Esophagus squamous epithelium (tissue), 5 donors: ENCODE measurements at regions not wholly inside any gene's neighbourhood (a gene's known extent, or its start where the extent isn't known, plus 50 kb on each side); places are given as distances from the start of the nearest gene placed in this dataset.
"Not testable (repeated sequence)": the region's sequence is repeated elsewhere in the genome, so short reads cannot be mapped to it uniquely, and the experiment has no call there.

Experiments
- DNase-seq: peaks from one replicate; lab custom pipeline; 2025; lab: John Stamatoyannopoulos, UW
- H3K27ac ChIP-seq, 4 donors: fragments of 200-600 bp; sonication (generic); one replicate each; pipeline ENCODE4 v1.5.1; 2016 to 2019; ENCODE audit warnings: mild to moderate bottlenecking in 1 of 4
- H3K27me3 ChIP-seq, 4 donors: fragments of 200-600 bp; sonication (generic); 1 replicate in 3 of 4; 2 replicates in 1 of 4; pipeline versions ENCODE4 v1.5.1 to v1.6.0; 2017 to 2021; ENCODE audit warnings: antibody characterized with exemption in 1 of 4
- H3K36me3 ChIP-seq, 3 donors: fragments of 200-600 bp; sonication (generic); one replicate each; pipeline ENCODE4 v1.5.1; 2016 to 2019
- H3K4me1 ChIP-seq, 3 donors: fragments of 200-600 bp; sonication (generic); one replicate each; pipeline ENCODE4 v1.5.1; 2017 to 2019
- H3K4me3 ChIP-seq, 4 donors: fragments of 200-600 bp; sonication (generic); 1 replicate in 3 of 4; 2 replicates in 1 of 4; pipeline ENCODE4 v1.5.1; 2016 to 2019; ENCODE audit warnings: mild to moderate bottlenecking in 2 of 4, moderate library complexity in 1 of 4
- H3K9me3 ChIP-seq, 3 donors: fragments of 200-600 bp; sonication (generic); one replicate each; pipeline ENCODE4 v1.5.1; 2016 to 2019
- POLR2A ChIP-seq, 4 donors: fragments of 450-650 bp; IDR thresholded peaks; one replicate each; pipeline ENCODE4 v1.6.1; 2017; ENCODE audit warnings: antibody characterized with exemption in 4 of 4, mild to moderate bottlenecking in 4 of 4, moderate library complexity in 3 of 4
- WGBS, 2 donors: methylation state at CpG; one replicate each; pipeline ENCODE4 v1.1.5; 2018; 5-methylcytosine and 5-hydroxymethylcytosine counted together
- intact Hi-C: fragments of 100-400 bp; cut with DNase I; formaldehyde crosslinking; loops from one replicate; pipeline ENCODE4 v1.15.0; 2022
- TF ChIP-seq, protein P1 (sequence below), 6 experiments: fragments of 450-650 bp in 4 of 6; fragments of 200-600 bp in 2 of 6; sonication (generic) in 2 of 6; IDR thresholded peaks; one replicate each; pipeline ENCODE4 v1.5.1; 2016 to 2019; ENCODE audit warnings: antibody characterized with exemption in 6 of 6, mild to moderate bottlenecking in 4 of 6, moderate library complexity in 4 of 6
- donor health status: DM: yes; HTN: yes; CAD: no.

DNA sequence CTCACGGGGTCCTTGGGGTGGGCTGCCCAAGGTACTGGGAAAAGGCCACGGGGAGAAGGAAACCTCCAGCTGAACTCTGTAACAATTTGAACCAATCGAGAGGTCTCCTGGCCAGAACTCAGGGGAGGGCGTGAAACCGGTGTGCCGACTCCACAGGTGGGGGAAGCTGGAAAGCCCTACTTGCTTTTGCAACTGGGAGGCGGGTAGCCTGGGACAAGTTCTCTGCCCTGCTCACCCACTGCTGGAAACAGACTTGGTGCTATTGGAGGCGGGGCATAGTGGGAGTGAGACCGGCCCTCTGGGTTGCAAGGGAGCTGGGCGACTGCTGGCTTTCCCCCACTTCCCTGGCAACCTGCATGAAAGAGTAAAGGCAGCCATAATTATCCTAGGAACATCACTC is 73.2 kb upstream of the SLIT3 start:
- intact Hi-C loops = no loop called here
- H3K27ac ChIP-seq = no peak overlapping the region
- no peaks in the 10 kb centered on the region for H3K9me3 ChIP-seq
- H3K4me3 ChIP-seq = no peak overlapping the region
- H3K36me3 ChIP-seq = no peaks in the 10 kb centered on the region
- TF ChIP-seq, protein P1, sequence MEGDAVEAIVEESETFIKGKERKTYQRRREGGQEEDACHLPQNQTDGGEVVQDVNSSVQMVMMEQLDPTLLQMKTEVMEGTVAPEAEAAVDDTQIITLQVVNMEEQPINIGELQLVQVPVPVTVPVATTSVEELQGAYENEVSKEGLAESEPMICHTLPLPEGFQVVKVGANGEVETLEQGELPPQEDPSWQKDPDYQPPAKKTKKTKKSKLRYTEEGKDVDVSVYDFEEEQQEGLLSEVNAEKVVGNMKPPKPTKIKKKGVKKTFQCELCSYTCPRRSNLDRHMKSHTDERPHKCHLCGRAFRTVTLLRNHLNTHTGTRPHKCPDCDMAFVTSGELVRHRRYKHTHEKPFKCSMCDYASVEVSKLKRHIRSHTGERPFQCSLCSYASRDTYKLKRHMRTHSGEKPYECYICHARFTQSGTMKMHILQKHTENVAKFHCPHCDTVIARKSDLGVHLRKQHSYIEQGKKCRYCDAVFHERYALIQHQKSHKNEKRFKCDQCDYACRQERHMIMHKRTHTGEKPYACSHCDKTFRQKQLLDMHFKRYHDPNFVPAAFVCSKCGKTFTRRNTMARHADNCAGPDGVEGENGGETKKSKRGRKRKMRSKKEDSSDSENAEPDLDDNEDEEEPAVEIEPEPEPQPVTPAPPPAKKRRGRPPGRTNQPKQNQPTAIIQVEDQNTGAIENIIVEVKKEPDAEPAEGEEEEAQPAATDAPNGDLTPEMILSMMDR (IDR thresholded peaks at IDR 0.05) = no peak
- no peak for TF ChIP-seq POLR2A (IDR thresholded peaks at IDR 0.05)
- DNase-seq = no peak
- H3K4me1 ChIP-seq = no peaks in the 10 kb centered on the region
- H3K27me3 ChIP-seq = no peaks in the 10 kb centered on the region
- WGBS, 2 donors = 65 to 79% methylated on average over 5 to 7 of the region's 10 CpGs

- H3K27ac ChIP-seq, H3K4me3 ChIP-seq, H3K9me3 ChIP-seq, DNase-seq, H3K4me1 ChIP-seq, H3K36me3 ChIP-seq, H3K27me3 ChIP-seq, intact Hi-C loops: not testable (repeated sequence)
- 76 to 85% methylated on average over 2 of the region's 2 CpGs for WGBS, 2 donors
Observed at GRCh38 chr5:169371801-169372200, 70.9 kb upstream of the SLIT3 start.

- Histone ChIP-seq H3K27ac (no peak overlapping the region), H3K9me3 (no peaks in the 10 kb centered on the region), H3K4me3 (no peak overlapping the region), H3K36me3 (no peaks in the 10 kb centered on the region), H3K4me1 (no peaks in the 10 kb centered on the region), H3K27me3 (no peaks in the 10 kb centered on the region)
- intact Hi-C loops = no loop called here
- WGBS, 2 donors = 61 to 67% methylated on average over 3 of the region's 3 CpGs
- TF ChIP-seq, protein P1 (IDR thresholded peaks at IDR 0.05) = no peak
- TF ChIP-seq POLR2A (IDR thresholded peaks at IDR 0.05) = no peak
- no peak for DNase-seq
Observed at GRCh38 chr5:169369130-169369529, 68.2 kb upstream of the SLIT3 start.

GRCh38 chr5:169367861-169368260 is 66.9 kb upstream of the SLIT3 start:
- DNase-seq = no peak
- Histone ChIP-seq H3K4me3 (no peak overlapping the region), H3K27me3 (no peaks in the 10 kb centered on the region), H3K4me1 (no peaks in the 10 kb centered on the region), H3K9me3 (no peaks in the 10 kb centered on the region), H3K27ac (no peak overlapping the region), H3K36me3 (no peaks in the 10 kb centered on the region)
- WGBS, 2 donors = 79 to 81% methylated on average over 2 of the region's 2 CpGs
- no peak for TF ChIP-seq POLR2A (IDR thresholded peaks at IDR 0.05)
- TF ChIP-seq, protein P1 (IDR thresholded peaks at IDR 0.05) = no peak
- intact Hi-C loops = no loop called here

- H3K36me3 ChIP-seq = no peaks in the 10 kb centered on the region
- no peaks in the 10 kb centered on the region for H3K9me3 ChIP-seq
- no peak for TF ChIP-seq POLR2A (IDR thresholded peaks at IDR 0.05)
- TF ChIP-seq, protein P1 (IDR thresholded peaks at IDR 0.05) = no peak
- intact Hi-C loops = no loop called here
- 44 to 77% methylated on average over 1 of the region's 1 CpG for WGBS, 2 donors
- H3K4me3 ChIP-seq = no peak overlapping the region
- DNase-seq = no peak
- no peaks in the 10 kb centered on the region for H3K27me3 ChIP-seq
- no peaks in the 10 kb centered on the region for H3K4me1 ChIP-seq
- H3K27ac ChIP-seq = no peak overlapping the region
Observed at GRCh38 chr5:169357291-169357690, 56.4 kb upstream of the SLIT3 start.

- no peak for TF ChIP-seq POLR2A (IDR thresholded peaks at IDR 0.05)
- TF ChIP-seq, protein P1 (IDR thresholded peaks at IDR 0.05) = no peak
- no peak overlapping the region for H3K27ac ChIP-seq
- no peaks in the 10 kb centered on the region for H3K4me1 ChIP-seq
- DNase-seq = no peak
- H3K36me3 ChIP-seq = no peaks in the 10 kb centered on the region
- H3K9me3 ChIP-seq = no peaks in the 10 kb centered on the region
- no peaks in the 10 kb centered on the region for H3K27me3 ChIP-seq
- intact Hi-C loops = no loop called here
- H3K4me3 ChIP-seq = no peak overlapping the region
Observed at GRCh38 chr5:169356811-169357210, 55.9 kb upstream of the SLIT3 start.
